HEK293T (cell line): ENCODE measurements at regions not wholly inside any gene's neighbourhood (a gene's known extent, or its start where the extent isn't known, plus 50 kb on each side); places are given as distances from the start of the nearest gene placed in this dataset.
"Not testable (repeated sequence)": the region's sequence is repeated elsewhere in the genome, so short reads cannot be mapped to it uniquely, and the experiment has no call there.

Experiments
- CTCF ChIA-PET: fragments of 350-600 bp; formaldehyde crosslinking; extraction: SDS; loops from one replicate; lab custom pipeline; 2021; ENCODE audit warnings: antibody characterized with exemption, inconsistent platforms; lab: Yijun Ruan, JAX
- POLR2A ChIA-PET: fragments of 350-600 bp; formaldehyde crosslinking; extraction: SDS; loops from one replicate; lab custom pipeline; 2020; ENCODE audit warnings: antibody characterized with exemption, inconsistent platforms; lab: Yijun Ruan, JAX
- DNase-seq: peaks from one replicate; pipeline ENCODE4 v3.0.0; 2012; ENCODE audit warnings: mixed read lengths; ENCODE audit errors: extremely low spot score
- ARNT ChIP-seq: fragments of 450-650 bp; IDR thresholded peaks from 2 replicates; pipeline ENCODE4 v1.6.1; 2017; ENCODE audit warnings: mild to moderate bottlenecking
- BHLHE40 ChIP-seq: fragments of 450-650 bp; IDR thresholded peaks from 2 replicates; pipeline ENCODE4 v1.6.1; 2016; ENCODE audit warnings: mild to moderate bottlenecking, moderate library complexity, borderline replicate concordance
- CTBP1 ChIP-seq: fragments of 450-650 bp; IDR thresholded peaks from 2 replicates; pipeline ENCODE4 v1.6.1; 2016; ENCODE audit warnings: borderline replicate concordance
- ELF4 ChIP-seq: fragments of 450-650 bp; IDR thresholded peaks from 2 replicates; pipeline ENCODE4 v1.6.1; 2017; ENCODE audit warnings: antibody characterized with exemption
- FOXA1 ChIP-seq: fragments of 450-650 bp; IDR thresholded peaks from 2 replicates; pipeline ENCODE4 v1.6.1; 2016; ENCODE audit warnings: mild to moderate bottlenecking
- FOXK2 ChIP-seq: fragments of 450-650 bp; IDR thresholded peaks from 2 replicates; pipeline ENCODE4 v1.6.1; 2016; ENCODE audit warnings: mild to moderate bottlenecking
- FOXM1 ChIP-seq: fragments of 450-650 bp; IDR thresholded peaks from 2 replicates; pipeline ENCODE4 v1.6.1; 2017; ENCODE audit warnings: mild to moderate bottlenecking, borderline replicate concordance
- HDGF ChIP-seq: fragments of 450-650 bp; IDR thresholded peaks from 2 replicates; pipeline ENCODE4 v1.6.1; 2017; ENCODE audit warnings: antibody characterized with exemption, borderline replicate concordance
- L3MBTL2 ChIP-seq: fragments of 450-650 bp; conservative IDR thresholded peaks from 2 replicates; pipeline ENCODE4 v1.6.1; 2016; ENCODE audit warnings: mild to moderate bottlenecking
- LEF1 ChIP-seq: fragments of 450-650 bp; IDR thresholded peaks from 2 replicates; pipeline ENCODE4 v1.6.1; 2017; ENCODE audit warnings: mild to moderate bottlenecking, borderline replicate concordance
- NFRKB ChIP-seq: fragments of 450-650 bp; IDR thresholded peaks from 2 replicates; pipeline ENCODE4 v1.6.1; 2016; ENCODE audit warnings: mild to moderate bottlenecking, moderate library complexity
- PKNOX1 ChIP-seq: fragments of 450-650 bp; IDR thresholded peaks from 2 replicates; pipeline ENCODE4 v1.6.1; 2016
- SP1 ChIP-seq: fragments of 450-650 bp; IDR thresholded peaks from 2 replicates; pipeline ENCODE4 v1.6.1; 2017
- SUZ12 ChIP-seq: fragments of 450-650 bp; IDR thresholded peaks from 2 replicates; pipeline ENCODE4 v1.6.1; 2016; ENCODE audit warnings: mild to moderate bottlenecking
- TARDBP ChIP-seq: fragments of 450-650 bp; IDR thresholded peaks from 2 replicates; pipeline ENCODE4 v1.6.1; 2016
- ZNF384 ChIP-seq: fragments of 450-650 bp; IDR thresholded peaks from 2 replicates; pipeline ENCODE4 v1.6.1; 2016

GRCh38 chr14:86066651-86067050 lies 536.7 kb downstream of the FLRT2 start:
- POLR2A ChIA-PET = no interaction called here
- no peak for DNase-seq
- CTCF ChIA-PET = no interaction called here
- TF ChIP-seq FOXA1 (no peak), ELF4 (no peak), CTBP1 (no peak), FOXM1 (no peak), ZNF384 (no peak), PKNOX1 (no peak), SUZ12 (no peak), TARDBP (no peak), ARNT (no peak), FOXK2 (no peak), NFRKB (no peak), HDGF (no peak), LEF1 (no peak), BHLHE40 (no peak), L3MBTL2 (no peak), SP1 (no peak)

- no peak for DNase-seq
- POLR2A ChIA-PET = no interaction called here
- CTCF ChIA-PET = no interaction called here
- TF ChIP-seq TARDBP = no peak
- TF ChIP-seq ZNF384 = no peak
- no peak for TF ChIP-seq ARNT
- no peak for TF ChIP-seq NFRKB
- no peak for TF ChIP-seq FOXK2
- TF ChIP-seq SP1 = no peak
- no peak for TF ChIP-seq L3MBTL2
- no peak for TF ChIP-seq FOXM1
- no peak for TF ChIP-seq BHLHE40
- no peak for TF ChIP-seq ELF4
- TF ChIP-seq PKNOX1 = no peak
- TF ChIP-seq HDGF = no peak
- TF ChIP-seq LEF1 = no peak
- no peak for TF ChIP-seq CTBP1
- no peak for TF ChIP-seq FOXA1
- TF ChIP-seq SUZ12 = no peak
Measured at GRCh38 chr14:86065407-86065806, 535.5 kb downstream of the FLRT2 start.

GRCh38 chr14:86064595-86064994 lies 534.7 kb downstream of the FLRT2 start:
- POLR2A ChIA-PET, CTCF ChIA-PET, DNase-seq: not testable (repeated sequence)

- POLR2A ChIA-PET = no interaction called here
- DNase-seq = peak; percentile 9
- CTCF ChIA-PET = interaction anchor here (0.6 kb wide), 1 partner anchor 962 kb away, joined by 3 read pairs; no protein-coding TSS in a partner anchor
Measured at GRCh38 chr14:86057018-86057667, 527.2 kb downstream of the FLRT2 start.

GRCh38 chr14:86055512-86056075 lies 525.6 kb downstream of the FLRT2 start:
- CTCF ChIA-PET = interaction anchor here (0.6 kb wide), 1 partner anchor 1272 kb away, joined by 3 read pairs; no protein-coding TSS in a partner anchor
- POLR2A ChIA-PET = no interaction called here
- no peak for DNase-seq
- no peak for TF ChIP-seq SP1
- no peak for TF ChIP-seq FOXK2
- no peak for TF ChIP-seq ARNT
- TF ChIP-seq BHLHE40 = no peak
- TF ChIP-seq CTBP1 = no peak
- no peak for TF ChIP-seq HDGF
- TF ChIP-seq ZNF384 = no peak
- no peak for TF ChIP-seq NFRKB
- no peak for TF ChIP-seq FOXA1
- TF ChIP-seq ELF4 = no peak
- TF ChIP-seq PKNOX1 = no peak
- no peak for TF ChIP-seq FOXM1

More at GRCh38 chr14:86057018-86057667, 527.2 kb downstream of the FLRT2 start:
- TF ChIP-seq ARNT = no peak
- no peak for TF ChIP-seq FOXK2
- TF ChIP-seq CTBP1 = no peak
- no peak for TF ChIP-seq SUZ12
- TF ChIP-seq FOXM1 = no peak
- no peak for TF ChIP-seq FOXA1
- TF ChIP-seq TARDBP = no peak
- no peak for TF ChIP-seq LEF1
- no peak for TF ChIP-seq PKNOX1
